ENCODE measurements at regions not wholly inside any gene's neighbourhood (a gene's known extent, or its start where the extent isn't known, plus 50 kb on each side); places are given as distances from the start of the nearest gene placed in this dataset.

- Histone ChIP-seq H3K4me1 (ENCODE audit: insufficient read depth, low read length, poor library complexity, severe bottlenecking) (no peaks in the 10 kb centered on the region), H2AFZ (ENCODE audit: low read length) (no peak overlapping the region), H3K79me2 (ENCODE audit: insufficient read depth, low read depth, low read length) (no peaks in the 10 kb centered on the region), H3K4me3 (ENCODE audit: low read depth, low read length, poor library complexity, severe bottlenecking) (no peak overlapping the region), H3K36me3 (ENCODE audit: insufficient read depth, low read length) (no peaks in the 10 kb centered on the region), H3K9me2 (ENCODE audit: insufficient read depth, low read length) (no peaks in the 10 kb centered on the region), H3K9me3 (ENCODE audit: low read length) (no peaks in the 10 kb centered on the region), H3K4me2 (ENCODE audit: low read length) (no peak overlapping the region), H4K20me1 (ENCODE audit: insufficient read depth, low read length) (no peaks in the 10 kb centered on the region), H3K27ac (ENCODE audit: low read depth, low read length, poor library complexity, severe bottlenecking) (no peak overlapping the region)
- intact Hi-C loops (cut with micrococcal nuclease; ENCODE audit: unreplicated experiment) = no loop called here
- no TSS peak for BruUV-seq (replicated peaks)
- TF ChIP-seq CTCF (conservative IDR thresholded peaks at IDR 0.05; ENCODE audit: low read length) (no peak), EZH2phosphoT487 (IDR thresholded peaks at IDR 0.05; ENCODE audit: borderline replicate concordance, low read depth, low read length) (no peak)
- ChIA-PET POLR2A (no interaction called here), CTCF (ENCODE audit: unreplicated experiment) (no interaction called here)
- DNase-seq (ENCODE audit: low spot score) = no peak
Observed at GRCh38 chr12:124236625-124237031, 58.3 kb upstream of the RFLNA start.

- no peak for TF ChIP-seq CTCF (conservative IDR thresholded peaks at IDR 0.05; ENCODE audit: low read length)
- no peak for TF ChIP-seq EZH2phosphoT487 (IDR thresholded peaks at IDR 0.05; ENCODE audit: borderline replicate concordance, low read depth, low read length)
- no peak for DNase-seq (ENCODE audit: low spot score)
- BruUV-seq (replicated peaks) = no TSS peak
- no peaks in the 10 kb centered on the region for H3K79me2 ChIP-seq (ENCODE audit: insufficient read depth, low read depth, low read length)
- no peak overlapping the region for H2AFZ ChIP-seq (ENCODE audit: low read length)
- intact Hi-C loops (cut with micrococcal nuclease; ENCODE audit: unreplicated experiment) = no loop called here
- H3K27ac ChIP-seq (ENCODE audit: low read depth, low read length, poor library complexity, severe bottlenecking) = no peak overlapping the region
- H3K4me2 ChIP-seq (ENCODE audit: low read length) = no peak overlapping the region
- POLR2A ChIA-PET = interaction anchor here (0.9 kb wide), 1 partner anchor 66 kb away, joined by 3 read pairs; no protein-coding TSS in a partner anchor
- no peaks in the 10 kb centered on the region for H3K36me3 ChIP-seq (ENCODE audit: insufficient read depth, low read length)
- H3K9me2 ChIP-seq (ENCODE audit: insufficient read depth, low read length) = no peaks in the 10 kb centered on the region
- CTCF ChIA-PET (ENCODE audit: unreplicated experiment) = no interaction called here
- no peaks in the 10 kb centered on the region for H3K4me1 ChIP-seq (ENCODE audit: insufficient read depth, low read length, poor library complexity, severe bottlenecking)
- H4K20me1 ChIP-seq (ENCODE audit: insufficient read depth, low read length) = no peaks in the 10 kb centered on the region
- H3K4me3 ChIP-seq (ENCODE audit: low read depth, low read length, poor library complexity, severe bottlenecking) = no peak overlapping the region
- no peaks in the 10 kb centered on the region for H3K9me3 ChIP-seq (ENCODE audit: low read length)
Observed at GRCh38 chr12:124238886-124239285, 56.0 kb upstream of the RFLNA start.

GRCh38 chr12:124240493-124240892 lies 54.4 kb upstream of the RFLNA start:
- ChIA-PET POLR2A (interaction anchor here (0.6 to 0.9 kb wide), 2 partner anchors 46 to 745 kb away, joined by 3 read pairs; no protein-coding TSS in a partner anchor), CTCF (ENCODE audit: unreplicated experiment) (no interaction called here)
- Histone ChIP-seq H3K4me1 (ENCODE audit: insufficient read depth, low read length, poor library complexity, severe bottlenecking) (no peaks in the 10 kb centered on the region), H3K36me3 (ENCODE audit: insufficient read depth, low read length) (no peaks in the 10 kb centered on the region), H3K4me3 (ENCODE audit: low read depth, low read length, poor library complexity, severe bottlenecking) (no peak overlapping the region), H3K4me2 (ENCODE audit: low read length) (no peak overlapping the region), H2AFZ (ENCODE audit: low read length) (peak overlapping the region; percentile 97), H3K79me2 (ENCODE audit: insufficient read depth, low read depth, low read length) (no peaks in the 10 kb centered on the region), H3K27ac (ENCODE audit: low read depth, low read length, poor library complexity, severe bottlenecking) (no peak overlapping the region), H4K20me1 (ENCODE audit: insufficient read depth, low read length) (no peaks in the 10 kb centered on the region), H3K9me2 (ENCODE audit: insufficient read depth, low read length) (no peaks in the 10 kb centered on the region), H3K9me3 (ENCODE audit: low read length) (no peaks in the 10 kb centered on the region)
- BruUV-seq (replicated peaks) = no TSS peak
- peak; percentile 55 for DNase-seq (ENCODE audit: low spot score)
- intact Hi-C loops (cut with micrococcal nuclease; ENCODE audit: unreplicated experiment) = no loop called here
- no peak for TF ChIP-seq EZH2phosphoT487 (IDR thresholded peaks at IDR 0.05; ENCODE audit: borderline replicate concordance, low read depth, low read length)
- no peak for TF ChIP-seq CTCF (conservative IDR thresholded peaks at IDR 0.05; ENCODE audit: low read length)
